SK-N-SH (cell line): ENCODE measurements at regions not wholly inside any gene's neighbourhood (a gene's known extent, or its start where the extent isn't known, plus 50 kb on each side); places are given as distances from the start of the nearest gene placed in this dataset.

Experiments
- CTCF ChIA-PET: fragments of 300-600, 350-600 bp; formaldehyde crosslinking; extraction: SDS; loops from one replicate; lab custom pipeline; 2021; lab: Yijun Ruan, JAX
- POLR2A ChIA-PET: fragments of 350-600 bp; sonication (Branson Sonifier 250); formaldehyde crosslinking; extraction: SDS; loops from one replicate; lab custom pipeline; 2020; ENCODE audit warnings: antibody characterized with exemption, inconsistent platforms; lab: Yijun Ruan, JAX
- DNase-seq: peaks from one replicate; pipeline ENCODE4 v3.0.0; 2012
- H2AFZ ChIP-seq: fragments of 200-600 bp; sonication (generic); 2 replicates; pipeline ENCODE4 v1.8.1; 2016; ENCODE audit warnings: antibody characterized with exemption, mild to moderate bottlenecking, low read depth
- H3F3A ChIP-seq: fragments of 200-600 bp; sonication (generic); replicated peaks from 2 replicates; pipeline ENCODE3; 2016; ENCODE audit warnings: antibody characterized with exemption, mild to moderate bottlenecking; ENCODE audit not compliant: insufficient read depth
- H3K27ac ChIP-seq, 2 experiments: fragments of 200-500 bp in 1 of 2; fragments of 200-600 bp in 1 of 2; sonication (Bioruptor generic) in 1 of 2; sonication (generic), shearing (Covaris generic) in 1 of 2; 2 replicates each; pipeline versions ENCODE4 v1.5.1 to v1.6.1; 2014 to 2016; ENCODE audit warnings: low read depth in 2 of 2, inconsistent platforms in 1 of 2, low read length in 1 of 2, mild to moderate bottlenecking in 1 of 2, mixed read lengths in 1 of 2
- H3K27me3 ChIP-seq: fragments of 200-600 bp; sonication (generic), shearing (Covaris generic); 2 replicates; pipeline ENCODE4 v1.6.1; 2016; ENCODE audit warnings: mixed run types; ENCODE audit not compliant: insufficient read depth
- H3K36me3 ChIP-seq, 2 experiments: fragments of 200-500 bp in 1 of 2; fragments of 200-600 bp in 1 of 2; sonication (Bioruptor generic) in 1 of 2; sonication (generic) in 1 of 2; replicated peaks in 1 of 2; 2 replicates each; pipeline versions ENCODE3 to v1.5.1; 2014 to 2016; ENCODE audit warnings: low read length in 1 of 2, mild to moderate bottlenecking in 1 of 2; ENCODE audit not compliant: insufficient read depth in 2 of 2, control insufficient read depth in 1 of 2
- H3K4me1 ChIP-seq, 2 experiments: fragments of 200-500 bp in 1 of 2; fragments of 200-600 bp in 1 of 2; sonication (Bioruptor generic) in 1 of 2; sonication (generic), shearing (Covaris generic) in 1 of 2; 2 replicates each; pipeline versions ENCODE4 v1.5.1 to v1.6.1; 2014 to 2016; ENCODE audit warnings: low read depth in 1 of 2, low read length in 1 of 2, mixed run types in 1 of 2; ENCODE audit not compliant: insufficient read depth in 2 of 2, control insufficient read depth in 1 of 2
- H3K4me2 ChIP-seq: fragments of 200-600 bp; sonication (generic), shearing (Covaris generic); 2 replicates; pipeline ENCODE4 v1.6.1; 2017; ENCODE audit warnings: mixed run types
- H3K4me3 ChIP-seq, 2 experiments: fragments of 200-500 bp in 1 of 2; fragments of 200-600 bp in 1 of 2; sonication (Bioruptor generic) in 1 of 2; sonication (generic), shearing (Covaris generic) in 1 of 2; 2 replicates each; pipeline versions ENCODE4 v1.5.1 to v1.8.1; 2014 to 2016; ENCODE audit warnings: low read depth in 2 of 2, inconsistent platforms in 1 of 2, low read length in 1 of 2, mild to moderate bottlenecking in 1 of 2, mixed read lengths in 1 of 2, moderate library complexity in 1 of 2
- H3K79me2 ChIP-seq: fragments of 200-600 bp; sonication (generic); 2 replicates; pipeline ENCODE4 v1.8.1; 2017; ENCODE audit warnings: mild to moderate bottlenecking; ENCODE audit not compliant: insufficient read depth
- H3K9ac ChIP-seq: fragments of 200-600 bp; sonication (generic); 2 replicates; pipeline ENCODE4 v1.6.1; 2017; ENCODE audit warnings: mixed run types
- H3K9me2 ChIP-seq: fragments of 200-600 bp; sonication (generic); 2 replicates; pipeline ENCODE4 v1.6.1; 2017; ENCODE audit warnings: mixed run types
- H3K9me3 ChIP-seq: fragments of 200-600 bp; sonication (generic); 2 replicates; pipeline ENCODE4 v1.6.1; 2017; ENCODE audit warnings: mixed run types, mild to moderate bottlenecking, moderate library complexity
- H4K20me1 ChIP-seq: fragments of 200-600 bp; sonication (generic); 2 replicates; pipeline ENCODE4 v1.6.1; 2017; ENCODE audit warnings: mild to moderate bottlenecking, mixed run types; ENCODE audit not compliant: insufficient read depth
- CTCF ChIP-seq: fragments of 200-600 bp; sonication (generic); IDR thresholded peaks from 2 replicates; pipeline ENCODE4 v1.6.1; 2017; ENCODE audit warnings: antibody characterized with exemption, mild to moderate bottlenecking, moderate library complexity
- ELF1 ChIP-seq: IDR thresholded peaks from 2 replicates; pipeline ENCODE4 v1.4.0; 2012
- EZH2phosphoT487 ChIP-seq: fragments of 200-600 bp; sonication (generic); IDR thresholded peaks from 2 replicates; pipeline ENCODE4 v1.6.1; 2017; ENCODE audit warnings: low read depth, mixed run types, mild to moderate bottlenecking, antibody characterized with exemption, moderate library complexity, borderline replicate concordance
- FOSL2 ChIP-seq: IDR thresholded peaks from 2 replicates; pipeline ENCODE4 v1.4.0; 2012; ENCODE audit warnings: low read depth, mild to moderate bottlenecking, moderate library complexity, borderline replicate concordance
- FOXJ3 ChIP-seq: sonication (generic); formaldehyde crosslinking; IDR thresholded peaks from 2 replicates; pipeline ENCODE4 v1.5.1; 2020; ENCODE audit warnings: mild to moderate bottlenecking, missing genetic modification reagents
- FOXM1 ChIP-seq: IDR thresholded peaks from 2 replicates; pipeline ENCODE4 v1.4.0; 2012; ENCODE audit warnings: low read depth, mild to moderate bottlenecking
- GATA2 ChIP-seq: sonication (generic); formaldehyde crosslinking; IDR thresholded peaks from 2 replicates; pipeline ENCODE4 v1.5.0; 2020; ENCODE audit warnings: mild to moderate bottlenecking, missing genetic modification reagents
- MEF2A ChIP-seq: IDR thresholded peaks from 2 replicates; pipeline ENCODE4 v1.4.0; 2012; ENCODE audit warnings: low read depth, borderline replicate concordance
- NFIC ChIP-seq: IDR thresholded peaks from 2 replicates; pipeline ENCODE4 v1.4.0; 2012; ENCODE audit warnings: borderline replicate concordance
- NRF1 ChIP-seq: IDR thresholded peaks from 2 replicates; pipeline ENCODE4 v1.6.1; 2012; ENCODE audit warnings: low read depth, mild to moderate bottlenecking, low read length
- RFX5 ChIP-seq: IDR thresholded peaks from 2 replicates; pipeline ENCODE4 v1.6.1; 2012; ENCODE audit warnings: mild to moderate bottlenecking, improper control_type of control experiment, low read length
- RXRA ChIP-seq: IDR thresholded peaks from 2 replicates; pipeline ENCODE4 v1.4.0; 2012; ENCODE audit warnings: low read depth, mild to moderate bottlenecking, borderline replicate concordance
- SMC3 ChIP-seq: IDR thresholded peaks from 2 replicates; pipeline ENCODE4 v1.6.1; 2012; ENCODE audit warnings: low read depth, low read length, improper control_type of control experiment
- USF1 ChIP-seq: IDR thresholded peaks from 2 replicates; pipeline ENCODE4 v1.4.0; 2012; ENCODE audit warnings: low read depth, borderline replicate concordance
- YY1 ChIP-seq: IDR thresholded peaks from 2 replicates; pipeline ENCODE4 v1.4.0; 2012; ENCODE audit warnings: low read depth, mild to moderate bottlenecking
- WGBS: methylation state at CpG from one replicate; pipeline ENCODE4 v1.1.6; 2017; ENCODE audit warnings: low lambda C conversion rate; 5-methylcytosine and 5-hydroxymethylcytosine counted together
- TF ChIP-seq, protein P1 (sequence below): fragments of 150-350 bp; IDR thresholded peaks from 2 replicates; pipeline ENCODE4 v1.6.1; 2017; ENCODE audit warnings: antibody characterized with exemption, low read length, low read depth, borderline replicate concordance
- TF ChIP-seq, protein P2 (sequence below): fragments of 150-350 bp; IDR thresholded peaks from 2 replicates; pipeline ENCODE4 v1.6.1; 2016; ENCODE audit warnings: mild to moderate bottlenecking, low read depth, low read length
- TF ChIP-seq, protein P3 (sequence below): IDR thresholded peaks from 2 replicates; pipeline ENCODE4 v1.4.0; 2012; ENCODE audit warnings: low read depth
- TF ChIP-seq, protein P4 (sequence below): IDR thresholded peaks from 2 replicates; pipeline ENCODE4 v1.6.1; 2012; ENCODE audit warnings: mild to moderate bottlenecking, low read depth, low read length, moderate library complexity

DNA sequence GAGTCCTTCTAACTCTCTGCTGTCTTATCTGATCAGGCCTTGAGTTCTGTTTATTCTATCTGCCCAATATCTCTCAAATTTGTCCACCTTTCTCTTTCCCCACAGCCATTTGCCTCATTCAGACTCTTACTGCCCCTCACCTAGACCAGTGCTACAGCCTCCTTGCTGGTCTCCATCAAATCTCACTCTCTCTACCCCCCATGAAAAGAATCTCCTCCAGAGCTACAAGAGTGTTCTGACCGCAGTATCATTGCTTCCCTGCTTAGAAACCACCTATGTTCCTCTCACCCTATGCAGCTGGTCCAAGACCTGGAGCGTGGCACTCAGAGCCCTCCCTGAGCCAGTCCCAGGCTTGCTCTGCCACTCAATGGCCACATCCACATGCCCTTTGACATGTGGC is 231.0 kb upstream of the JUN start:
- no peak for DNase-seq
- Histone ChIP-seq H3K79me2 (no peaks in the 10 kb centered on the region), H3K9me3 (no peaks in the 10 kb centered on the region), H3K4me1 (peaks cover 0 to 29% of the 10 kb centered on the region in 2 experiments; a peak in 2 of 4 replicates), H2AFZ (no peak overlapping the region), H3K4me2 (no peak overlapping the region), H3K9me2 (no peaks in the 10 kb centered on the region), H3K9ac (no peak overlapping the region), H3F3A (no peaks in the 10 kb centered on the region), H3K4me3 (no peak overlapping the region)
- POLR2A ChIA-PET: no interaction called here
- WGBS: 86% methylated on average over 2 of the region's 2 CpGs
- CTCF ChIA-PET: no interaction called here
- TF ChIP-seq FOSL2 (no peak), CTCF (no peak), USF1 (no peak), GATA2 (CRISPR knock-in tag) (no peak), RXRA (no peak), FOXJ3 (CRISPR knock-in tag) (no peak), EZH2phosphoT487 (no peak)
- TF ChIP-seq, all 33 proteins: peak for 0
- no peaks in the 10 kb centered on the region for H4K20me1 ChIP-seq
- no peaks in the 10 kb centered on the region for H3K36me3 ChIP-seq
- H3K27me3 ChIP-seq: no peaks in the 10 kb centered on the region
- H3K27ac ChIP-seq: peak overlapping the region in 1 of 2 experiments; percentile 70; a peak in 1 of 4 replicates

DNA sequence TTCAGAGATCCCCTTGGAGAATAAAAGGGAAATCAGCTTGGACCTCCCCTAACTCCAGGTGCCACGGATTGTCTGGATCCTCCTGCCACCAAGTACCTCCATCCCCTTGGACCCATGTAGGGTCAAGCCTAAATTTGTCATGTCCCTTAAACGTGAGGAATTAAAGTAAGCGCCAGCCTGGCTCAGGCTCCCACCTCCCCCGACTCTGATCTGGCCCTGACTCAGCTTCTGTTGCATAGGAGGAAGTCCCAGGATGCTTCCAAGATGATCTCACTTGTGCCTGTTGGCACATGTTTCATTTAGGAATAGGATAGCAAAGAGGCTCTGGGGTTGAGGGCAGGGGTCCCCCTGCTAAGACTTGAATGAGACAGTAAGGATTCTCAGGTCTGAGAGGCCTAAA is 231.9 kb upstream of the JUN start:
- H3K36me3 ChIP-seq: no peaks in the 10 kb centered on the region
- 8% methylated on average over 4 of the region's 4 CpGs for WGBS
- no peaks in the 10 kb centered on the region for H3F3A ChIP-seq
- H4K20me1 ChIP-seq: no peaks in the 10 kb centered on the region
- H3K9me3 ChIP-seq: no peaks in the 10 kb centered on the region
- DNase-seq: no peak
- peak overlapping the region in 1 of 2 experiments; percentile 70; a peak in 2 of 4 replicates for H3K27ac ChIP-seq
- H3K4me1 ChIP-seq: peaks cover 0 to 30% of the 10 kb centered on the region in 2 experiments; a peak in 2 of 4 replicates
- H3K79me2 ChIP-seq: peaks cover 3% of the 10 kb centered on the region
- peak overlapping the region; percentile 26; the same call in 1 of the 2 replicates for H2AFZ ChIP-seq
- no peak overlapping the region for H3K4me3 ChIP-seq
- H3K9me2 ChIP-seq: no peaks in the 10 kb centered on the region
- CTCF ChIA-PET: interaction anchor here (0.8 to 1.4 kb wide), 2 partner anchors 9 to 230 kb away, joined by 3 read pairs; no protein-coding TSS in a partner anchor
- peak overlapping the region; percentile 16; the same call in 1 of the 2 replicates for H3K4me2 ChIP-seq
- H3K27me3 ChIP-seq: no peaks in the 10 kb centered on the region
- H3K9ac ChIP-seq: peak overlapping the region; percentile 5; the same call in 1 of the 2 replicates
- POLR2A ChIA-PET: no interaction called here
- TF ChIP-seq, protein P1, sequence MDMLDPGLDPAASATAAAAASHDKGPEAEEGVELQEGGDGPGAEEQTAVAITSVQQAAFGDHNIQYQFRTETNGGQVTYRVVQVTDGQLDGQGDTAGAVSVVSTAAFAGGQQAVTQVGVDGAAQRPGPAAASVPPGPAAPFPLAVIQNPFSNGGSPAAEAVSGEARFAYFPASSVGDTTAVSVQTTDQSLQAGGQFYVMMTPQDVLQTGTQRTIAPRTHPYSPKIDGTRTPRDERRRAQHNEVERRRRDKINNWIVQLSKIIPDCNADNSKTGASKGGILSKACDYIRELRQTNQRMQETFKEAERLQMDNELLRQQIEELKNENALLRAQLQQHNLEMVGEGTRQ: no peak
- TF ChIP-seq NFIC: peak; percentile 90
- no peak for TF ChIP-seq NRF1
- TF ChIP-seq FOSL2: peak; percentile 84
- no peak for TF ChIP-seq FOXM1
- TF ChIP-seq MEF2A: no peak
- TF ChIP-seq, protein P2, sequence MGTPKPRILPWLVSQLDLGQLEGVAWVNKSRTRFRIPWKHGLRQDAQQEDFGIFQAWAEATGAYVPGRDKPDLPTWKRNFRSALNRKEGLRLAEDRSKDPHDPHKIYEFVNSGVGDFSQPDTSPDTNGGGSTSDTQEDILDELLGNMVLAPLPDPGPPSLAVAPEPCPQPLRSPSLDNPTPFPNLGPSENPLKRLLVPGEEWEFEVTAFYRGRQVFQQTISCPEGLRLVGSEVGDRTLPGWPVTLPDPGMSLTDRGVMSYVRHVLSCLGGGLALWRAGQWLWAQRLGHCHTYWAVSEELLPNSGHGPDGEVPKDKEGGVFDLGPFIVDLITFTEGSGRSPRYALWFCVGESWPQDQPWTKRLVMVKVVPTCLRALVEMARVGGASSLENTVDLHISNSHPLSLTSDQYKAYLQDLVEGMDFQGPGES: no peak
- TF ChIP-seq RFX5: no peak
- no peak for TF ChIP-seq YY1
- TF ChIP-seq, protein P3, sequence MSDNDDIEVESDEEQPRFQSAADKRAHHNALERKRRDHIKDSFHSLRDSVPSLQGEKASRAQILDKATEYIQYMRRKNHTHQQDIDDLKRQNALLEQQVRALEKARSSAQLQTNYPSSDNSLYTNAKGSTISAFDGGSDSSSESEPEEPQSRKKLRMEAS: peak; percentile 75; the same call in 1 of the 2 replicates
- no peak; the same call in 1 of the 2 replicates for TF ChIP-seq SMC3
- no peak for TF ChIP-seq EZH2phosphoT487
- TF ChIP-seq, protein P4, sequence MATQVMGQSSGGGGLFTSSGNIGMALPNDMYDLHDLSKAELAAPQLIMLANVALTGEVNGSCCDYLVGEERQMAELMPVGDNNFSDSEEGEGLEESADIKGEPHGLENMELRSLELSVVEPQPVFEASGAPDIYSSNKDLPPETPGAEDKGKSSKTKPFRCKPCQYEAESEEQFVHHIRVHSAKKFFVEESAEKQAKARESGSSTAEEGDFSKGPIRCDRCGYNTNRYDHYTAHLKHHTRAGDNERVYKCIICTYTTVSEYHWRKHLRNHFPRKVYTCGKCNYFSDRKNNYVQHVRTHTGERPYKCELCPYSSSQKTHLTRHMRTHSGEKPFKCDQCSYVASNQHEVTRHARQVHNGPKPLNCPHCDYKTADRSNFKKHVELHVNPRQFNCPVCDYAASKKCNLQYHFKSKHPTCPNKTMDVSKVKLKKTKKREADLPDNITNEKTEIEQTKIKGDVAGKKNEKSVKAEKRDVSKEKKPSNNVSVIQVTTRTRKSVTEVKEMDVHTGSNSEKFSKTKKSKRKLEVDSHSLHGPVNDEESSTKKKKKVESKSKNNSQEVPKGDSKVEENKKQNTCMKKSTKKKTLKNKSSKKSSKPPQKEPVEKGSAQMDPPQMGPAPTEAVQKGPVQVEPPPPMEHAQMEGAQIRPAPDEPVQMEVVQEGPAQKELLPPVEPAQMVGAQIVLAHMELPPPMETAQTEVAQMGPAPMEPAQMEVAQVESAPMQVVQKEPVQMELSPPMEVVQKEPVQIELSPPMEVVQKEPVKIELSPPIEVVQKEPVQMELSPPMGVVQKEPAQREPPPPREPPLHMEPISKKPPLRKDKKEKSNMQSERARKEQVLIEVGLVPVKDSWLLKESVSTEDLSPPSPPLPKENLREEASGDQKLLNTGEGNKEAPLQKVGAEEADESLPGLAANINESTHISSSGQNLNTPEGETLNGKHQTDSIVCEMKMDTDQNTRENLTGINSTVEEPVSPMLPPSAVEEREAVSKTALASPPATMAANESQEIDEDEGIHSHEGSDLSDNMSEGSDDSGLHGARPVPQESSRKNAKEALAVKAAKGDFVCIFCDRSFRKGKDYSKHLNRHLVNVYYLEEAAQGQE: no peak
- TF ChIP-seq ELF1: no peak
